NB4 (cell line): ENCODE measurements at regions not wholly inside any gene's neighbourhood (a gene's known extent, or its start where the extent isn't known, plus 50 kb on each side); places are given as distances from the start of the nearest gene placed in this dataset.

ENCODE experiments used
- POLR2A ChIP-seq: IDR thresholded peaks from 2 replicates; pipeline ENCODE4 v1.6.1; 2011; ENCODE audit warnings: mild to moderate bottlenecking; ENCODE audit not compliant: insufficient read length; ENCODE audit errors: extremely low read depth
- TF ChIP-seq, protein P1 (sequence below): IDR thresholded peaks from one replicate; pipeline ENCODE4 v1.5.1; 2012; ENCODE audit warnings: low read depth, low read length

DNA sequence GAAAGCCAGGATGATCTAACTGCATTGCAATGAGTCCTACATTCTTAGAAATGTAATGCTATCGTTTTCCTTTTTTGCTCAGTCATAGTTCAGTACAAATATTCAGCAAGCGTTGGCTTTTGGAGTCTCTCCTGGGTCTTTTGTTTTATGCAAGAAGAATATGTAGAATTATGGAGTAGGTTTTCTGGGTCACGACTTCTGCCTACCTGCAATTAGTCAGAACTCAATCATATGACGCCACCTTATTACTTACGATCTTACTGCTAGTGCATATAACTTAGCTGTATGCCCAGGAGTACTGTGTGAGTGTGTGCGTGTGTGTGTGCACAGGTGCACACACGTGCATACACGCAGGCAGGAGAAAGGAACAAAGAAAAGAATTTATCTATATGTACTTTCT, 640.2 kb downstream of the STK39 start:
- TF ChIP-seq, protein P1, sequence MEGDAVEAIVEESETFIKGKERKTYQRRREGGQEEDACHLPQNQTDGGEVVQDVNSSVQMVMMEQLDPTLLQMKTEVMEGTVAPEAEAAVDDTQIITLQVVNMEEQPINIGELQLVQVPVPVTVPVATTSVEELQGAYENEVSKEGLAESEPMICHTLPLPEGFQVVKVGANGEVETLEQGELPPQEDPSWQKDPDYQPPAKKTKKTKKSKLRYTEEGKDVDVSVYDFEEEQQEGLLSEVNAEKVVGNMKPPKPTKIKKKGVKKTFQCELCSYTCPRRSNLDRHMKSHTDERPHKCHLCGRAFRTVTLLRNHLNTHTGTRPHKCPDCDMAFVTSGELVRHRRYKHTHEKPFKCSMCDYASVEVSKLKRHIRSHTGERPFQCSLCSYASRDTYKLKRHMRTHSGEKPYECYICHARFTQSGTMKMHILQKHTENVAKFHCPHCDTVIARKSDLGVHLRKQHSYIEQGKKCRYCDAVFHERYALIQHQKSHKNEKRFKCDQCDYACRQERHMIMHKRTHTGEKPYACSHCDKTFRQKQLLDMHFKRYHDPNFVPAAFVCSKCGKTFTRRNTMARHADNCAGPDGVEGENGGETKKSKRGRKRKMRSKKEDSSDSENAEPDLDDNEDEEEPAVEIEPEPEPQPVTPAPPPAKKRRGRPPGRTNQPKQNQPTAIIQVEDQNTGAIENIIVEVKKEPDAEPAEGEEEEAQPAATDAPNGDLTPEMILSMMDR: no peak
- no peak for TF ChIP-seq POLR2A
